ENCODE measurements at regions not wholly inside any gene's neighbourhood (a gene's known extent, or its start where the extent isn't known, plus 50 kb on each side); places are given as distances from the start of the nearest gene placed in this dataset.

- Histone ChIP-seq H3F3A (ENCODE audit: insufficient read depth) (no peaks in the 10 kb centered on the region), H3K27ac (ENCODE audit: low read depth, low read length) (no peak overlapping the region), H2AFZ (ENCODE audit: low read depth, low read length, severe bottlenecking) (no peak overlapping the region), H3K9me2 (replicated peaks; ENCODE audit: insufficient read depth, low read length) (no peaks in the 10 kb centered on the region), H3K79me2 (ENCODE audit: insufficient read depth, low read length) (no peaks in the 10 kb centered on the region), H3K36me3 (ENCODE audit: low read length) (no peaks in the 10 kb centered on the region), H3K9ac (ENCODE audit: low read length) (no peak overlapping the region), H4K20me1 (ENCODE audit: low read depth, low read length) (no peaks in the 10 kb centered on the region), H3K27me3 (ENCODE audit: low read length) (no peaks in the 10 kb centered on the region), H3K9me3 (ENCODE audit: insufficient read depth, low read length) (no peaks in the 10 kb centered on the region), H3K4me2 (ENCODE audit: low read depth, low read length, poor library complexity, severe bottlenecking) (no peak overlapping the region), H3K4me3 (ENCODE audit: insufficient read depth, low read length, poor library complexity, severe bottlenecking) (no peak overlapping the region)
- no peak for TF ChIP-seq CTCF (IDR thresholded peaks at IDR 0.05; ENCODE audit: insufficient read depth, low read length, poor library complexity, severe bottlenecking)
- no peak for TF ChIP-seq EZH2phosphoT487 (conservative IDR thresholded peaks at IDR 0.05; ENCODE audit: low read length)
Observed at GRCh38 chr16:52819405-52819804, 233.3 kb downstream of the CHD9NB start.

DNA sequence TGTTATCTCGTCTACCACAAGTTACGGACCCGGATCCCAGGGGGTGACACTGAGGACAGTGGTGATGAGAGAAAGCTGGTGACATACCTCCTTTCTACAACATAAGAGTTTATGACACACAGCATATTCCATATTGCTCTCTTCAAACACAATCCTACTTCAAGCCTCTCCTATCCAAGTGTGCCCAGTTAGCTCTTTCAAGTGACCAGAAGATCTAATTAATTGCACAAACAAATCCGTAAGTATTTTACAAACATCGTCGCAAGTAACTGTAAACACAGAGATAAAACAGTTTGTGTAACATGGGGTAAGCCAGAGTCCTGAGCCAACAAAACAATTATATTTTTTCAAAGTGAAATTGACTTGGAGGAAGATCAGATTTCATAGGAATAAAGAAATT is 235.0 kb downstream of the CHD9NB start:
- no peaks in the 10 kb centered on the region for H3K9me2 ChIP-seq (replicated peaks; ENCODE audit: insufficient read depth, low read length)
- no peak overlapping the region for H3K4me2 ChIP-seq (ENCODE audit: low read depth, low read length, poor library complexity, severe bottlenecking)
- H3K9ac ChIP-seq (ENCODE audit: low read length) = no peak overlapping the region
- H2AFZ ChIP-seq (ENCODE audit: low read depth, low read length, severe bottlenecking) = no peak overlapping the region
- no peak overlapping the region for H3K4me3 ChIP-seq (ENCODE audit: insufficient read depth, low read length, poor library complexity, severe bottlenecking)
- H3K36me3 ChIP-seq (ENCODE audit: low read length) = no peaks in the 10 kb centered on the region
- H3K9me3 ChIP-seq (ENCODE audit: insufficient read depth, low read length) = no peaks in the 10 kb centered on the region
- no peak overlapping the region for H3K27ac ChIP-seq (ENCODE audit: low read depth, low read length)
- no peak for TF ChIP-seq CTCF (IDR thresholded peaks at IDR 0.05; ENCODE audit: insufficient read depth, low read length, poor library complexity, severe bottlenecking)
- H3K27me3 ChIP-seq (ENCODE audit: low read length) = no peaks in the 10 kb centered on the region
- no peaks in the 10 kb centered on the region for H4K20me1 ChIP-seq (ENCODE audit: low read depth, low read length)
- H3F3A ChIP-seq (ENCODE audit: insufficient read depth) = no peaks in the 10 kb centered on the region
- H3K79me2 ChIP-seq (ENCODE audit: insufficient read depth, low read length) = no peaks in the 10 kb centered on the region

DNA sequence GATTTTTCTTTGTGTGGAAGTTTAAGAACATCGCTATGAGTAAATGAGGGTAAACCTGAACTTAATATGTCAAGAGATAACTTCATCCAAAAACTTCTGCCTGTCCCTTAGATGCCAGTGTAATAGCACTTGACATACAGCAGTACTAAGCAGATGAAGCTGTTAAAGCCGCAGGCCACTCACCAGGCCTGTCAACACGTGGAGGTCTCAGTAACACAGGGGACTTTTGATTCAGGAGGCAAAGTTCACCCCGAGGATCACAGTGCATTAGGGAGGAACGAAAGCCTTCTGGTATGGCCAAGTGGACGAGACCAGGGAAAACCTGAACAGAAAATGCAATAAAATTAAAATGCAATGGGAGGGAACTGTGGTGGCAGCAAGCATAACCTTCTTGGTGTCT is 235.7 kb downstream of the CHD9NB start:
- Histone ChIP-seq H2AFZ (ENCODE audit: low read depth, low read length, severe bottlenecking) (no peak overlapping the region), H3F3A (ENCODE audit: insufficient read depth) (no peaks in the 10 kb centered on the region), H3K27ac (ENCODE audit: low read depth, low read length) (no peak overlapping the region), H3K27me3 (ENCODE audit: low read length) (no peaks in the 10 kb centered on the region), H3K9ac (ENCODE audit: low read length) (no peak overlapping the region), H4K20me1 (ENCODE audit: low read depth, low read length) (no peaks in the 10 kb centered on the region), H3K4me2 (ENCODE audit: low read depth, low read length, poor library complexity, severe bottlenecking) (no peak overlapping the region), H3K9me3 (ENCODE audit: insufficient read depth, low read length) (no peaks in the 10 kb centered on the region), H3K36me3 (ENCODE audit: low read length) (no peaks in the 10 kb centered on the region), H3K79me2 (ENCODE audit: insufficient read depth, low read length) (no peaks in the 10 kb centered on the region), H3K4me3 (ENCODE audit: insufficient read depth, low read length, poor library complexity, severe bottlenecking) (no peak overlapping the region), H3K9me2 (replicated peaks; ENCODE audit: insufficient read depth, low read length) (no peaks in the 10 kb centered on the region)
- TF ChIP-seq CTCF (IDR thresholded peaks at IDR 0.05; ENCODE audit: insufficient read depth, low read length, poor library complexity, severe bottlenecking) = no peak
- TF ChIP-seq EZH2phosphoT487 (conservative IDR thresholded peaks at IDR 0.05; ENCODE audit: low read length) = no peak

All from SU-DHL-6 (cell line).